MCF 10A (cell line): ENCODE measurements at regions not wholly inside any gene's neighbourhood (a gene's known extent, or its start where the extent isn't known, plus 50 kb on each side); places are given as distances from the start of the nearest gene placed in this dataset.
A peak's percentile ranks its signal among the peaks of the same experiment; 100 is the strongest.

Experiments used
- BruUV-seq: library from RNA; stranded (reverse); fragments of 400-500 nt; replicated peaks from 2 replicates; lab custom pipeline; 2021; lab: Mats Ljungman, UMichigan
- CTCF ChIA-PET: fragments of 300-600 bp; sonication (Branson Sonifier 250); formaldehyde crosslinking; extraction: SDS; loops from one replicate; lab custom pipeline; 2021; ENCODE audit warnings: antibody characterized with exemption, inconsistent platforms; lab: Yijun Ruan, JAX
- POLR2A ChIA-PET: fragments of 300-600, 350-650 bp; sonication (Branson Sonifier 250); formaldehyde crosslinking; extraction: SDS; loops from one replicate; lab custom pipeline; 2020; ENCODE audit warnings: antibody characterized with exemption, inconsistent platforms; lab: Yijun Ruan, JAX
- DNase-seq: peaks from one replicate; pipeline ENCODE4 v3.0.0-alpha.2; 2018; ENCODE audit not compliant: unreplicated experiment
- H3K27ac Mint-ChIP-seq: one replicate; pipeline ENCODE4 v1.8.0; 2022; ENCODE audit warnings: mild to moderate bottlenecking, low read depth, mixed read lengths; ENCODE audit not compliant: unreplicated experiment
- H3K27me3 Mint-ChIP-seq: one replicate; pipeline ENCODE4 v1.8.0; 2022; ENCODE audit warnings: mixed read lengths; ENCODE audit not compliant: insufficient read depth, unreplicated experiment
- H3K36me3 Mint-ChIP-seq: one replicate; pipeline ENCODE4 v1.8.0; 2022; ENCODE audit warnings: mild to moderate bottlenecking, moderate library complexity, mixed read lengths; ENCODE audit not compliant: insufficient read depth, unreplicated experiment
- H3K4me1 Mint-ChIP-seq: one replicate; pipeline ENCODE4 v1.8.0; 2022; ENCODE audit warnings: mixed read lengths; ENCODE audit not compliant: insufficient read depth, unreplicated experiment
- H3K4me3 Mint-ChIP-seq: one replicate; pipeline ENCODE4 v1.8.0; 2022; ENCODE audit warnings: mild to moderate bottlenecking, moderate library complexity, mixed read lengths; ENCODE audit not compliant: unreplicated experiment
- H3K9me3 Mint-ChIP-seq: one replicate; pipeline ENCODE4 v1.8.0; 2022; ENCODE audit warnings: mixed read lengths; ENCODE audit not compliant: unreplicated experiment
- intact Hi-C: fragments of 100-400 bp; cut with micrococcal nuclease; formaldehyde crosslinking; loops from 2 replicates; pipeline ENCODE4 v1.14.1; 2022
- TF ChIP-seq, protein P1 (sequence below): fragments of 200-600 bp; IDR thresholded peaks from one replicate; pipeline ENCODE4 v1.8.0; 2022; ENCODE audit warnings: antibody characterized with exemption, mild to moderate bottlenecking; ENCODE audit not compliant: unreplicated experiment

DNA sequence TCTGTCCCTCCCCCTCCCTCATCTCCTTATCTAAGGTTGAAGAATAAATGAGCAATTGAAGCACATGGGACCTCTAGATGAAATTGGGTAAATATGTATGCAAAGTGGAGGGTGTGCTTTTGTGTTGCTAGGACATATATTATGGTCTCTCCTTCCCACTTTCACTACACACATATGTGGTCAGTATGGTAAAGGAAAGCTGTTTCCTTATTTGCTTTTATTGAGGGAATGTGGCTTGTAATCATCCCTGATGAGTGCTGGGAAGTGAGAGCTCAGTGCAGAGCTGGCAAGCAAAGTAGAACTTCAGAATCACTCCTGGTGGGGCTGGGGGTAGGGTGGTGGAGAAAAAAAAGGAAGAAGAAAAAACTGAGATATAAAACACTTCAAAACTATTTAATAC lies 189.9 kb upstream of the ATP5MC3 start:
- H3K27ac Mint-ChIP-seq, result no peak overlapping the region
- H3K9me3 Mint-ChIP-seq, result no peaks in the 10 kb centered on the region
- BruUV-seq, result no TSS peak

DNA sequence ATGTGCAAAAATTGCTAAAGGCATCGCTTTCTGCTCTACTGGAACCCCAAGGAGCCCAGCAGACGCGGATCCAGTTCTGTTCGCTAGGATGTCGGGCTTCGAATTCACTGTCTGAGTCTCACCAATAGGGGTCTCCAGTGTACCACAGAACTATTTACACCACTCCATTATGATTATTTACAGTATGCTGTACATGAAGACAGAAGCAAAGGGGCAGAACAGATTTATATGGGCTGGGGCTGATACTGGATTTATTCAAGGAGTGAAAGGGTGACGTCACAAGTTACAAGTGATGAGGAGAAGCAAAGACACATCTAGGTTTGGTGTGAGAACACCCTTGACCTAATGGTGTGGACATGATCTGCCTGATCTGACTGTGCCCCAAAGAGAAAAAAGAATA lies 185.3 kb upstream of the ATP5MC3 start:
- H3K4me1 Mint-ChIP-seq, result no peaks in the 10 kb centered on the region
- H3K27ac Mint-ChIP-seq, result no peak overlapping the region
- H3K4me3 Mint-ChIP-seq, result no peak overlapping the region
- CTCF ChIA-PET, result interaction anchor here (0.6 to 3.4 kb wide), 20 partner anchors 11 to 1602 kb away, joined by 3 to 38 read pairs (median 4); no protein-coding TSS in a partner anchor
- no TSS peak for BruUV-seq
- no peaks in the 10 kb centered on the region for H3K36me3 Mint-ChIP-seq
- peak; percentile 68 for DNase-seq
- TF ChIP-seq, protein P1, sequence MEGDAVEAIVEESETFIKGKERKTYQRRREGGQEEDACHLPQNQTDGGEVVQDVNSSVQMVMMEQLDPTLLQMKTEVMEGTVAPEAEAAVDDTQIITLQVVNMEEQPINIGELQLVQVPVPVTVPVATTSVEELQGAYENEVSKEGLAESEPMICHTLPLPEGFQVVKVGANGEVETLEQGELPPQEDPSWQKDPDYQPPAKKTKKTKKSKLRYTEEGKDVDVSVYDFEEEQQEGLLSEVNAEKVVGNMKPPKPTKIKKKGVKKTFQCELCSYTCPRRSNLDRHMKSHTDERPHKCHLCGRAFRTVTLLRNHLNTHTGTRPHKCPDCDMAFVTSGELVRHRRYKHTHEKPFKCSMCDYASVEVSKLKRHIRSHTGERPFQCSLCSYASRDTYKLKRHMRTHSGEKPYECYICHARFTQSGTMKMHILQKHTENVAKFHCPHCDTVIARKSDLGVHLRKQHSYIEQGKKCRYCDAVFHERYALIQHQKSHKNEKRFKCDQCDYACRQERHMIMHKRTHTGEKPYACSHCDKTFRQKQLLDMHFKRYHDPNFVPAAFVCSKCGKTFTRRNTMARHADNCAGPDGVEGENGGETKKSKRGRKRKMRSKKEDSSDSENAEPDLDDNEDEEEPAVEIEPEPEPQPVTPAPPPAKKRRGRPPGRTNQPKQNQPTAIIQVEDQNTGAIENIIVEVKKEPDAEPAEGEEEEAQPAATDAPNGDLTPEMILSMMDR, result peak; percentile 73
- peaks cover 49% of the 10 kb centered on the region for H3K27me3 Mint-ChIP-seq
- no peaks in the 10 kb centered on the region for H3K9me3 Mint-ChIP-seq
- intact Hi-C loops, result loop anchor here (1.0 to 5.0 kb wide), 4 partner anchors 265 to 730 kb away; no protein-coding TSS in a partner anchor
- POLR2A ChIA-PET, result interaction anchor here (0.9 to 1.2 kb wide), 2 partner anchors 320 to 729 kb away, joined by 4 read pairs; no protein-coding TSS in a partner anchor

More for the DNA sequence above, 189.9 kb upstream of the ATP5MC3 start:
- H3K4me1 Mint-ChIP-seq, result no peaks in the 10 kb centered on the region
- no peak overlapping the region for H3K4me3 Mint-ChIP-seq
- intact Hi-C loops, result no loop called here
- ChIA-PET POLR2A (no interaction called here), CTCF (no interaction called here)
- no peak for DNase-seq
- no peaks in the 10 kb centered on the region for H3K36me3 Mint-ChIP-seq
- peaks cover 17% of the 10 kb centered on the region for H3K27me3 Mint-ChIP-seq
- TF ChIP-seq, protein P1, result no peak

DNA sequence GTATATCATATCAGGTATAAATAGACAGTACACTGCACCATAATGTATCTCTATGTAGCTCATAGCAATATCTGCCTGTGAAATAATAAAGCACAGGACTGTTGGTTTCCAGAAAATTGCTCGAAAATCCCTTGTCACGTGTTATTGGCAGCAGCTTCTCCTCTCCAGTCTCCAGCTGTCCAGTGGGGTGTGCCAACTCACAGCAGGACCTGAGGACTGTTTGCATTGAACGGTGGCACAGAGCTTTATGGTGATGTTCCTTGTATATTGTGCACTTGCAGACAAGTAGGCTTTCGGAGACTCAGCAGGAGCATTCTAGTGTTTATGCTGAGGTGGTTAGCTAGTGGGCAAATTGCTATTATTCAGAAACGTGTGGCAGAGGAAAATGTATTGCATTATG lies 182.2 kb upstream of the ATP5MC3 start:
- no peaks in the 10 kb centered on the region for H3K36me3 Mint-ChIP-seq
- H3K4me1 Mint-ChIP-seq, result no peaks in the 10 kb centered on the region
- DNase-seq, result no peak
- no peak overlapping the region for H3K4me3 Mint-ChIP-seq
- H3K27me3 Mint-ChIP-seq, result peaks cover 69% of the 10 kb centered on the region
- no TSS peak for BruUV-seq
- TF ChIP-seq, protein P1, result no peak
- no peak overlapping the region for H3K27ac Mint-ChIP-seq
- intact Hi-C loops, result no loop called here
- ChIA-PET CTCF (interaction anchor here (1.0 to 2.7 kb wide), 7 partner anchors 112 to 734 kb away, joined by 3 to 20 read pairs (median 9); no protein-coding TSS in a partner anchor), POLR2A (interaction anchor here (0.6 to 0.7 kb wide), 3 partner anchors 17 to 250 kb away, joined by 3 read pairs; no protein-coding TSS in a partner anchor)
- no peaks in the 10 kb centered on the region for H3K9me3 Mint-ChIP-seq

DNA sequence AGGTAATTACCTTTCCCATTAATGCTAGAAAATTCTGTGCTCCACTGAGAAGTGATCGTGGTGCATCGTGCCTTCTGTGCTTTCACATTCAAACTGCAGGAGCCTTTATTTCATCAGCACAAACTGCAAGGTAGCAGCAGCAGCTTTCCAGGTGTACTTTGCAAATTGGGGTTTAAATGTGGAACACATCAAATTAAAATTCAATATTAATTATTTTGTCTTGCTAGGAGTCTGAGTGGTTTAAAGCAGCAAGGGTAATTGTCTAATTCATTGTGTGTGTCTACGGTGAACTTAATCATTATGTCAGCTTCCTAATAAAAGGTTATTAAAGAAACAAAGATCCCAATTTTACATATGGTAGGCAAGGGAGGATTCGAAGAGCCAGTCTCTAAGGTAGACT lies 180.8 kb upstream of the ATP5MC3 start:
- Mint-ChIP-seq H3K9me3 (no peaks in the 10 kb centered on the region), H3K4me1 (no peaks in the 10 kb centered on the region), H3K27me3 (peaks cover 72% of the 10 kb centered on the region), H3K36me3 (no peaks in the 10 kb centered on the region), H3K4me3 (no peak overlapping the region), H3K27ac (no peak overlapping the region)
- TF ChIP-seq, protein P1, result no peak
- no peak for DNase-seq
- POLR2A ChIA-PET, result no interaction called here
- CTCF ChIA-PET, result interaction anchor here (0.7 to 2.5 kb wide), 4 partner anchors 175 to 735 kb away, joined by 3 to 20 read pairs (median 10); no protein-coding TSS in a partner anchor
- BruUV-seq, result no TSS peak
- intact Hi-C loops, result no loop called here
